ENCODE measurements at regions not wholly inside any gene's neighbourhood (a gene's known extent, or its start where the extent isn't known, plus 50 kb on each side); places are given as distances from the start of the nearest gene placed in this dataset.
"Not testable (repeated sequence)": the region's sequence is repeated elsewhere in the genome, so short reads cannot be mapped to it uniquely, and the experiment has no call there.

- H3K36me3 Mint-ChIP-seq: no peaks in the 10 kb centered on the region
- H3K4me3 Mint-ChIP-seq: no peak overlapping the region
These were observed 699.0 kb upstream of the LUZP2 start for GRCh38 chr11:23797624-23798419.

GRCh38 chr11:23834306-23834705 lies 662.5 kb upstream of the LUZP2 start:
- not testable (repeated sequence) for H3K27me3 Mint-ChIP-seq, H3K4me3 Mint-ChIP-seq, H3K27ac Mint-ChIP-seq, H3K36me3 Mint-ChIP-seq, H3K9me3 Mint-ChIP-seq, H3K4me1 Mint-ChIP-seq

More at GRCh38 chr11:23797624-23798419, 699.0 kb upstream of the LUZP2 start:
- H3K27ac Mint-ChIP-seq: no peak overlapping the region
- H3K9me3 Mint-ChIP-seq: peaks cover 5% of the 10 kb centered on the region
- no peaks in the 10 kb centered on the region for H3K27me3 Mint-ChIP-seq
- no peaks in the 10 kb centered on the region for H3K4me1 Mint-ChIP-seq

GRCh38 chr11:23836981-23837380 lies 659.9 kb upstream of the LUZP2 start:
- Mint-ChIP-seq H3K9me3 (peaks cover 4% of the 10 kb centered on the region), H3K4me1 (no peaks in the 10 kb centered on the region), H3K27ac (no peak overlapping the region), H3K27me3 (no peaks in the 10 kb centered on the region), H3K36me3 (no peaks in the 10 kb centered on the region), H3K4me3 (no peak overlapping the region)

GRCh38 chr11:23840872-23841271 lies 656.0 kb upstream of the LUZP2 start:
- no peak overlapping the region for H3K4me3 Mint-ChIP-seq
- H3K4me1 Mint-ChIP-seq: no peaks in the 10 kb centered on the region
- H3K27ac Mint-ChIP-seq: no peak overlapping the region
- H3K36me3 Mint-ChIP-seq: no peaks in the 10 kb centered on the region
- no peaks in the 10 kb centered on the region for H3K27me3 Mint-ChIP-seq
- peaks cover 17% of the 10 kb centered on the region for H3K9me3 Mint-ChIP-seq

GRCh38 chr11:23846902-23847422 lies 649.9 kb upstream of the LUZP2 start:
- Mint-ChIP-seq H3K9me3 (peaks cover 17% of the 10 kb centered on the region), H3K27ac (no peak overlapping the region), H3K4me1 (no peaks in the 10 kb centered on the region), H3K4me3 (no peak overlapping the region), H3K36me3 (no peaks in the 10 kb centered on the region), H3K27me3 (no peaks in the 10 kb centered on the region)

- no peaks in the 10 kb centered on the region for H3K4me1 Mint-ChIP-seq
- H3K36me3 Mint-ChIP-seq: no peaks in the 10 kb centered on the region
- no peak overlapping the region for H3K27ac Mint-ChIP-seq
- H3K4me3 Mint-ChIP-seq: no peak overlapping the region
- H3K27me3 Mint-ChIP-seq: no peaks in the 10 kb centered on the region
- peaks cover 4% of the 10 kb centered on the region for H3K9me3 Mint-ChIP-seq
These were observed 645.6 kb upstream of the LUZP2 start for GRCh38 chr11:23851216-23851615.

- no peak overlapping the region for H3K27ac Mint-ChIP-seq
- no peaks in the 10 kb centered on the region for H3K27me3 Mint-ChIP-seq
- H3K36me3 Mint-ChIP-seq: no peaks in the 10 kb centered on the region
- H3K9me3 Mint-ChIP-seq: no peaks in the 10 kb centered on the region
- H3K4me3 Mint-ChIP-seq: no peak overlapping the region
- H3K4me1 Mint-ChIP-seq: no peaks in the 10 kb centered on the region
These were observed 640.2 kb upstream of the LUZP2 start for GRCh38 chr11:23856654-23857053.

- no peaks in the 10 kb centered on the region for H3K36me3 Mint-ChIP-seq
- H3K9me3 Mint-ChIP-seq: no peaks in the 10 kb centered on the region
- no peaks in the 10 kb centered on the region for H3K27me3 Mint-ChIP-seq
- no peaks in the 10 kb centered on the region for H3K4me1 Mint-ChIP-seq
- H3K4me3 Mint-ChIP-seq: no peak overlapping the region
- H3K27ac Mint-ChIP-seq: no peak overlapping the region
These were observed 637.8 kb upstream of the LUZP2 start for GRCh38 chr11:23859087-23859486.

- H3K27ac Mint-ChIP-seq: no peak overlapping the region
- no peaks in the 10 kb centered on the region for H3K36me3 Mint-ChIP-seq
- no peak overlapping the region for H3K4me3 Mint-ChIP-seq
- no peaks in the 10 kb centered on the region for H3K27me3 Mint-ChIP-seq
- no peaks in the 10 kb centered on the region for H3K4me1 Mint-ChIP-seq
- H3K9me3 Mint-ChIP-seq: no peaks in the 10 kb centered on the region
These were observed 635.2 kb upstream of the LUZP2 start for GRCh38 chr11:23861615-23862014.

GRCh38 chr11:23865341-23865975 lies 631.4 kb upstream of the LUZP2 start:
- H3K4me3 Mint-ChIP-seq: no peak overlapping the region
- H3K27me3 Mint-ChIP-seq: no peaks in the 10 kb centered on the region
- no peaks in the 10 kb centered on the region for H3K36me3 Mint-ChIP-seq

GRCh38 chr11:23866641-23867040 lies 630.2 kb upstream of the LUZP2 start:
- Mint-ChIP-seq H3K27me3 (no peaks in the 10 kb centered on the region), H3K4me1 (no peaks in the 10 kb centered on the region), H3K27ac (no peak overlapping the region), H3K36me3 (no peaks in the 10 kb centered on the region), H3K4me3 (no peak overlapping the region), H3K9me3 (no peaks in the 10 kb centered on the region)

More at GRCh38 chr11:23865341-23865975, 631.4 kb upstream of the LUZP2 start:
- H3K4me1 Mint-ChIP-seq: no peaks in the 10 kb centered on the region
- no peaks in the 10 kb centered on the region for H3K9me3 Mint-ChIP-seq
- no peak overlapping the region for H3K27ac Mint-ChIP-seq

- Mint-ChIP-seq H3K36me3 (no peaks in the 10 kb centered on the region), H3K4me1 (no peaks in the 10 kb centered on the region), H3K4me3 (no peak overlapping the region), H3K9me3 (no peaks in the 10 kb centered on the region), H3K27ac (no peak overlapping the region), H3K27me3 (no peaks in the 10 kb centered on the region)
These were observed 627.2 kb upstream of the LUZP2 start for GRCh38 chr11:23869671-23870070.

GRCh38 chr11:23873406-23873805 lies 623.4 kb upstream of the LUZP2 start:
- Mint-ChIP-seq H3K4me1 (no peaks in the 10 kb centered on the region), H3K4me3 (no peak overlapping the region), H3K27ac (no peak overlapping the region), H3K9me3 (no peaks in the 10 kb centered on the region), H3K27me3 (no peaks in the 10 kb centered on the region), H3K36me3 (no peaks in the 10 kb centered on the region)

- H3K27ac Mint-ChIP-seq: no peak overlapping the region
- no peaks in the 10 kb centered on the region for H3K9me3 Mint-ChIP-seq
- no peaks in the 10 kb centered on the region for H3K27me3 Mint-ChIP-seq
- H3K4me3 Mint-ChIP-seq: no peak overlapping the region
- H3K4me1 Mint-ChIP-seq: no peaks in the 10 kb centered on the region
- no peaks in the 10 kb centered on the region for H3K36me3 Mint-ChIP-seq
These were observed 621.5 kb upstream of the LUZP2 start for GRCh38 chr11:23875176-23875850.

- H3K4me3 Mint-ChIP-seq, H3K27me3 Mint-ChIP-seq, H3K27ac Mint-ChIP-seq, H3K36me3 Mint-ChIP-seq, H3K4me1 Mint-ChIP-seq: not testable (repeated sequence)
- H3K9me3 Mint-ChIP-seq: peaks cover 12% of the 10 kb centered on the region
These were observed 613.3 kb upstream of the LUZP2 start for GRCh38 chr11:23883426-23884048.

All from activated naive CD4-positive, alpha-beta T cell treated with anti-CD3 and anti-CD28 coated beads, Interleukin-2, amount 50 U/mL, for 24 hours (primary cell).